ENCODE measurements at regions not wholly inside any gene's neighbourhood (a gene's known extent, or its start where the extent isn't known, plus 50 kb on each side); places are given as distances from the start of the nearest gene placed in this dataset.
"Not testable (repeated sequence)": the region's sequence is repeated elsewhere in the genome, so short reads cannot be mapped to it uniquely, and the experiment has no call there.

- Mint-ChIP-seq H3K9me3 (no peaks in the 10 kb centered on the region), H3K27ac (no peak overlapping the region), H3K36me3 (no peaks in the 10 kb centered on the region), H3K27me3 (no peaks in the 10 kb centered on the region), H3K4me3 (no peak overlapping the region), H3K4me1 (ENCODE audit: low read depth in 2 of 2) (peaks cover 0 to 6% of the 10 kb centered on the region in 2 donors)
- DNase-seq (ENCODE audit: low spot score) (no peak), ATAC-seq (no peak)
Measured at GRCh38 chr16:29320274-29320999, 86.1 kb downstream of the NPIPB11 start.

- peaks cover 0 to 6% of the 10 kb centered on the region in 2 donors for H3K4me1 Mint-ChIP-seq (ENCODE audit: low read depth in 2 of 2)
- no peaks in the 10 kb centered on the region for H3K27me3 Mint-ChIP-seq
- DNase-seq (ENCODE audit: low spot score): no peak
- ATAC-seq: no peak
- no peak overlapping the region for H3K4me3 Mint-ChIP-seq
- no peak overlapping the region for H3K27ac Mint-ChIP-seq
- no peaks in the 10 kb centered on the region for H3K36me3 Mint-ChIP-seq
- no peaks in the 10 kb centered on the region for H3K9me3 Mint-ChIP-seq
Measured at GRCh38 chr16:29319726-29320125, 86.8 kb downstream of the NPIPB11 start.

- not testable (repeated sequence) for H3K9me3 Mint-ChIP-seq; H3K36me3 Mint-ChIP-seq; DNase-seq (ENCODE audit: low spot score); H3K27ac Mint-ChIP-seq; H3K4me3 Mint-ChIP-seq; H3K27me3 Mint-ChIP-seq
- H3K4me1 Mint-ChIP-seq (ENCODE audit: low read depth in 2 of 2): peaks cover 0 to 11% of the 10 kb centered on the region in 2 donors
- ATAC-seq: peak; percentile 51 to 57
Measured at GRCh38 chr16:29318561-29318968, 87.9 kb downstream of the NPIPB11 start.

- ATAC-seq: no peak
- Mint-ChIP-seq H3K9me3 (no peaks in the 10 kb centered on the region), H3K4me1 (ENCODE audit: low read depth in 2 of 2) (peaks cover 0 to 11% of the 10 kb centered on the region in 2 donors), H3K27me3 (no peaks in the 10 kb centered on the region), H3K36me3 (no peaks in the 10 kb centered on the region), H3K4me3 (no peak overlapping the region), H3K27ac (no peak overlapping the region)
- no peak for DNase-seq (ENCODE audit: low spot score)
Measured at GRCh38 chr16:29318037-29318436, 88.5 kb downstream of the NPIPB11 start.

- ATAC-seq (no peak), DNase-seq (ENCODE audit: low spot score) (no peak)
- Mint-ChIP-seq H3K4me3 (no peak overlapping the region), H3K9me3 (no peaks in the 10 kb centered on the region), H3K27me3 (no peaks in the 10 kb centered on the region), H3K4me1 (ENCODE audit: low read depth in 2 of 2) (peaks cover 0 to 11% of the 10 kb centered on the region in 2 donors), H3K27ac (no peak overlapping the region), H3K36me3 (no peaks in the 10 kb centered on the region)
Measured at GRCh38 chr16:29317269-29317668, 89.2 kb downstream of the NPIPB11 start.

- DNase-seq (ENCODE audit: low spot score) (no peak), ATAC-seq (no peak)
- Mint-ChIP-seq H3K9me3 (no peaks in the 10 kb centered on the region), H3K27me3 (no peaks in the 10 kb centered on the region), H3K4me1 (ENCODE audit: low read depth in 2 of 2) (peaks cover 0 to 11% of the 10 kb centered on the region in 2 donors), H3K36me3 (no peaks in the 10 kb centered on the region), H3K27ac (no peak overlapping the region), H3K4me3 (no peak overlapping the region)
Measured at GRCh38 chr16:29316761-29317183, 89.7 kb downstream of the NPIPB11 start.

GRCh38 chr16:29315916-29316517, 90.5 kb downstream of the NPIPB11 start:
- DNase-seq (ENCODE audit: low spot score): no peak
- Mint-ChIP-seq H3K36me3 (no peaks in the 10 kb centered on the region), H3K27ac (no peak overlapping the region), H3K9me3 (no peaks in the 10 kb centered on the region), H3K4me3 (no peak overlapping the region), H3K4me1 (ENCODE audit: low read depth in 2 of 2) (peaks cover 0 to 11% of the 10 kb centered on the region in 2 donors), H3K27me3 (no peaks in the 10 kb centered on the region)
- ATAC-seq: no peak

GRCh38 chr16:29315046-29315445, 91.5 kb downstream of the NPIPB11 start:
- H3K4me1 Mint-ChIP-seq (ENCODE audit: low read depth in 2 of 2): peaks cover 0 to 16% of the 10 kb centered on the region in 2 donors
- H3K9me3 Mint-ChIP-seq: no peaks in the 10 kb centered on the region
- H3K36me3 Mint-ChIP-seq: no peaks in the 10 kb centered on the region
- DNase-seq (ENCODE audit: low spot score) (no peak), ATAC-seq (no peak)
- H3K4me3 Mint-ChIP-seq: no peak overlapping the region
- H3K27ac Mint-ChIP-seq: no peak overlapping the region
- no peaks in the 10 kb centered on the region for H3K27me3 Mint-ChIP-seq

GRCh38 chr16:29314292-29314934, 92.1 kb downstream of the NPIPB11 start:
- Mint-ChIP-seq H3K27me3 (no peaks in the 10 kb centered on the region), H3K27ac (no peak overlapping the region), H3K9me3 (no peaks in the 10 kb centered on the region), H3K36me3 (no peaks in the 10 kb centered on the region), H3K4me1 (ENCODE audit: low read depth in 2 of 2) (peaks cover 0 to 16% of the 10 kb centered on the region in 2 donors), H3K4me3 (no peak overlapping the region)
- ATAC-seq: no peak
- DNase-seq (ENCODE audit: low spot score): no peak

- ATAC-seq: no peak
- H3K4me3 Mint-ChIP-seq: no peak overlapping the region
- H3K27ac Mint-ChIP-seq: no peak overlapping the region
- no peaks in the 10 kb centered on the region for H3K36me3 Mint-ChIP-seq
- H3K4me1 Mint-ChIP-seq (ENCODE audit: low read depth in 2 of 2): peaks cover 6 to 24% of the 10 kb centered on the region in 2 donors
- H3K9me3 Mint-ChIP-seq: no peaks in the 10 kb centered on the region
- H3K27me3 Mint-ChIP-seq: no peaks in the 10 kb centered on the region
- no peak for DNase-seq (ENCODE audit: low spot score)
Measured at GRCh38 chr16:29313559-29314048, 92.9 kb downstream of the NPIPB11 start.

GRCh38 chr16:29312835-29313558, 93.5 kb downstream of the NPIPB11 start:
- Mint-ChIP-seq H3K36me3 (no peaks in the 10 kb centered on the region), H3K27me3 (no peaks in the 10 kb centered on the region), H3K4me1 (ENCODE audit: low read depth in 2 of 2) (peaks cover 9 to 28% of the 10 kb centered on the region in 2 donors), H3K9me3 (no peaks in the 10 kb centered on the region), H3K27ac (no peak overlapping the region), H3K4me3 (no peak overlapping the region)
- DNase-seq (ENCODE audit: low spot score) (no peak), ATAC-seq (no peak)

- H3K4me3 Mint-ChIP-seq; H3K27ac Mint-ChIP-seq; ATAC-seq; H3K36me3 Mint-ChIP-seq; H3K27me3 Mint-ChIP-seq; H3K9me3 Mint-ChIP-seq; DNase-seq (ENCODE audit: low spot score): not testable (repeated sequence)
- peaks cover 14 to 35% of the 10 kb centered on the region in 2 donors for H3K4me1 Mint-ChIP-seq (ENCODE audit: low read depth in 2 of 2)
Measured at GRCh38 chr16:29312345-29312675, 94.2 kb downstream of the NPIPB11 start.

- H3K27ac Mint-ChIP-seq: no peak overlapping the region
- no peaks in the 10 kb centered on the region for H3K9me3 Mint-ChIP-seq
- H3K36me3 Mint-ChIP-seq: no peaks in the 10 kb centered on the region
- no peak overlapping the region for H3K4me3 Mint-ChIP-seq
- peaks cover 18 to 36% of the 10 kb centered on the region in 2 donors for H3K4me1 Mint-ChIP-seq (ENCODE audit: low read depth in 2 of 2)
- ATAC-seq (no peak), DNase-seq (ENCODE audit: low spot score) (no peak)
- no peaks in the 10 kb centered on the region for H3K27me3 Mint-ChIP-seq
Measured at GRCh38 chr16:29311461-29312344, 94.8 kb downstream of the NPIPB11 start.
